PC-9 (cell line): ENCODE measurements at regions not wholly inside any gene's neighbourhood (a gene's known extent, or its start where the extent isn't known, plus 50 kb on each side); places are given as distances from the start of the nearest gene placed in this dataset.
A peak's percentile ranks its signal among the peaks of the same experiment; 100 is the strongest.

Source experiments
- CTCF ChIP-seq: fragments of 200-600 bp; sonication (generic); conservative IDR thresholded peaks from 2 replicates; pipeline ENCODE4 v1.6.1; 2017; ENCODE audit warnings: mixed run types, antibody characterized with exemption, mild to moderate bottlenecking, moderate library complexity
- EZH2 ChIP-seq: fragments of 200-600 bp; sonication (generic); IDR thresholded peaks from 2 replicates; pipeline ENCODE4 v1.8.0; 2017; ENCODE audit warnings: antibody characterized with exemption, low read depth

GRCh38 chr16:86806181-86806837 is 228.0 kb downstream of the FOXL1 start:
- TF ChIP-seq CTCF (no peak), EZH2 (0 out of 2 replicates have a peak, but pooled peaks have one; percentile 3)
